H1 (cell line): ENCODE measurements at regions not wholly inside any gene's neighbourhood (a gene's known extent, or its start where the extent isn't known, plus 50 kb on each side); places are given as distances from the start of the nearest gene placed in this dataset.

ENCODE experiments used
- CTCF ChIA-PET: fragments of 300-600 bp; sonication (Branson Sonifier 250); formaldehyde crosslinking; loops from one replicate; lab custom pipeline; 2021; ENCODE audit not compliant: partially characterized antibody; lab: Charles Lee
- POLR2A ChIA-PET: fragments of 300-600 bp; sonication (Branson Sonifier 250); formaldehyde crosslinking; loops from one replicate; lab custom pipeline; 2021; ENCODE audit warnings: inconsistent platforms; ENCODE audit not compliant: partially characterized antibody; lab: Charles Lee
- DNase-seq, 2 experiments: peaks; one replicate each; pipeline versions ENCODE4 v3.0.0 to v3.0.0-alpha.2; 2010 to 2022; ENCODE audit warnings: low spot score in 2 of 2, low read depth in 1 of 2, mixed read lengths in 1 of 2
- FAIRE-seq: peaks from 2 replicates; lab custom pipeline; 2011; peaks lifted over from hg19 to GRCh38; lab: Jason Lieb, UNC
- H2AFZ ChIP-seq: 2 replicates; pipeline ENCODE4 v1.8.1; 2012; ENCODE audit warnings: low read length, inconsistent platforms
- H2AK5ac ChIP-seq: 2 replicates; pipeline ENCODE4 v1.6.1; 2013; ENCODE audit warnings: low read depth, low read length
- H2BK120ac ChIP-seq: replicated peaks from 2 replicates; pipeline ENCODE3; 2013; ENCODE audit warnings: low read depth, low read length, inconsistent platforms
- H2BK12ac ChIP-seq: 2 replicates; pipeline ENCODE4 v1.6.1; 2013; ENCODE audit warnings: low read depth, low read length
- H2BK15ac ChIP-seq: 2 replicates; pipeline ENCODE4 v1.6.1; 2013; ENCODE audit warnings: low read length
- H2BK20ac ChIP-seq: 2 replicates; pipeline ENCODE4 v1.6.1; 2013; ENCODE audit warnings: low read length
- H2BK5ac ChIP-seq: 2 replicates; pipeline ENCODE4 v1.6.1; 2013; ENCODE audit warnings: low read depth, low read length
- H3K14ac ChIP-seq: 2 replicates; pipeline ENCODE4 v1.6.1; 2013; ENCODE audit warnings: inconsistent platforms; ENCODE audit not compliant: insufficient read length
- H3K18ac ChIP-seq: 2 replicates; pipeline ENCODE4 v1.6.1; 2013; ENCODE audit warnings: low read length; ENCODE audit errors: extremely low read depth
- H3K23ac ChIP-seq: 2 replicates; pipeline ENCODE4 v1.6.1; 2013; ENCODE audit warnings: inconsistent platforms; ENCODE audit not compliant: insufficient read length
- H3K23me2 ChIP-seq: 2 replicates; pipeline ENCODE4 v1.6.1; 2013; ENCODE audit warnings: low read depth, low read length
- H3K27ac ChIP-seq: 2 replicates; pipeline ENCODE4 v1.6.1; 2011; ENCODE audit warnings: low read depth, low read length, inconsistent platforms
- H3K27me3 ChIP-seq, 4 experiments: replicated peaks in 1 of 4; 1 replicate in 1 of 4; 2 replicates in 3 of 4; pipeline versions ENCODE4 v1.6.1 to v1.8.1; 2011 to 2013; ENCODE audit warnings: low read length in 3 of 4, mild to moderate bottlenecking in 3 of 4, inconsistent platforms in 2 of 4, mixed read lengths in 2 of 4, moderate library complexity in 1 of 4; ENCODE audit not compliant: control insufficient read depth in 3 of 4, insufficient read depth in 3 of 4; ENCODE audit errors: extremely low read depth in 1 of 4
- H3K36me3 ChIP-seq, 4 experiments: 2 replicates each; pipeline versions ENCODE4 v1.6.1 to v1.8.1; 2011 to 2013; ENCODE audit warnings: mild to moderate bottlenecking in 4 of 4, low read length in 3 of 4, moderate library complexity in 2 of 4, control low read depth in 1 of 4, inconsistent platforms in 1 of 4; ENCODE audit not compliant: insufficient read depth in 4 of 4, control insufficient read depth in 2 of 4
- H3K4ac ChIP-seq: replicated peaks from 2 replicates; pipeline ENCODE3; 2013; ENCODE audit warnings: low read length, low read depth, mixed read lengths, inconsistent platforms; ENCODE audit not compliant: insufficient read length
- H3K4me1 ChIP-seq, 4 experiments: replicated peaks in 1 of 4; 1 replicate in 1 of 4; 2 replicates in 3 of 4; pipeline versions ENCODE4 v1.6.1 to v1.8.1; 2011 to 2013; ENCODE audit warnings: low read length in 3 of 4, inconsistent platforms in 2 of 4, mixed read lengths in 1 of 4; ENCODE audit not compliant: insufficient read depth in 4 of 4, control insufficient read depth in 3 of 4
- H3K4me2 ChIP-seq, 2 experiments: 2 replicates each; pipeline versions ENCODE4 v1.6.1 to v1.8.1; 2011 to 2013; ENCODE audit warnings: low read depth in 2 of 2, low read length in 2 of 2, control low read depth in 1 of 2, inconsistent platforms in 1 of 2, mild to moderate bottlenecking in 1 of 2; ENCODE audit not compliant: insufficient read depth in 1 of 2
- H3K4me3 ChIP-seq, 4 experiments: fragments of 200-600, 300-600 bp in 1 of 4; sonication (generic), shearing (Covaris generic), sonication (Bioruptor Twin) in 1 of 4; 2 replicates each; pipeline versions ENCODE4 v1.5.1 to v1.8.1; 2011 to 2016; ENCODE audit warnings: low read length in 4 of 4, low read depth in 3 of 4, control low read depth in 2 of 4, inconsistent platforms in 2 of 4, mild to moderate bottlenecking in 2 of 4, mixed read lengths in 1 of 4, moderate library complexity in 1 of 4; ENCODE audit not compliant: insufficient read depth in 2 of 4; ENCODE audit errors: extremely low read depth in 1 of 4
- H3K56ac ChIP-seq: replicated peaks from 2 replicates; pipeline ENCODE3; 2013; ENCODE audit warnings: low read depth, mild to moderate bottlenecking, mixed read lengths, low read length, inconsistent platforms; ENCODE audit not compliant: insufficient read length
- H3K79me1 ChIP-seq: 2 replicates; pipeline ENCODE4 v1.6.1; 2013; ENCODE audit warnings: low read depth, low read length, control low read depth
- H3K79me2 ChIP-seq, 2 experiments: 2 replicates each; pipeline versions ENCODE4 v1.6.1 to v1.8.1; 2012 to 2013; ENCODE audit warnings: low read length in 2 of 2, mild to moderate bottlenecking in 2 of 2, inconsistent platforms in 1 of 2; ENCODE audit not compliant: insufficient read depth in 2 of 2, control insufficient read depth in 1 of 2
- H3K9ac ChIP-seq, 4 experiments: replicated peaks in 1 of 4; 1 replicate in 1 of 4; 2 replicates in 3 of 4; pipeline versions ENCODE4 v1.6.1 to v1.8.1; 2011 to 2013; ENCODE audit warnings: low read depth in 3 of 4, low read length in 3 of 4, control low read depth in 2 of 4, mild to moderate bottlenecking in 2 of 4, moderate library complexity in 2 of 4, inconsistent platforms in 1 of 4; ENCODE audit errors: extremely low read depth in 1 of 4
- H3K9me3 ChIP-seq, 2 experiments: 2 replicates each; pipeline versions ENCODE4 v1.6.1 to v1.8.1; 2012 to 2013; ENCODE audit warnings: mild to moderate bottlenecking in 2 of 2, moderate library complexity in 2 of 2, control low read depth in 1 of 2, inconsistent platforms in 1 of 2, low read depth in 1 of 2, low read length in 1 of 2, mixed read lengths in 1 of 2; ENCODE audit not compliant: insufficient read depth in 2 of 2
- H4K20me1 ChIP-seq, 2 experiments: replicated peaks in 1 of 2; 2 replicates each; pipeline versions ENCODE3 to v1.8.1; 2011 to 2013; ENCODE audit warnings: inconsistent platforms in 2 of 2, low read length in 2 of 2, mild to moderate bottlenecking in 1 of 2; ENCODE audit not compliant: insufficient read depth in 2 of 2, control insufficient read depth in 1 of 2
- H4K5ac ChIP-seq: 2 replicates; pipeline ENCODE4 v1.6.1; 2013; ENCODE audit warnings: low read length, low read depth, mixed read lengths, inconsistent platforms; ENCODE audit not compliant: insufficient read length
- H4K8ac ChIP-seq: 2 replicates; pipeline ENCODE4 v1.8.0; 2013; ENCODE audit warnings: mild to moderate bottlenecking, moderate library complexity, low read length, inconsistent platforms; ENCODE audit not compliant: insufficient read depth; ENCODE audit errors: extremely low read depth
- H4K91ac ChIP-seq: replicated peaks from 2 replicates; pipeline ENCODE3; 2013; ENCODE audit warnings: low read length, mixed read lengths, inconsistent platforms; ENCODE audit not compliant: insufficient read length
- CBX8 ChIP-seq: fragments of 300-800, 300-1000 bp; sonication (generic); IDR thresholded peaks from 2 replicates; pipeline ENCODE4 v1.7.1; 2016; ENCODE audit warnings: low read depth, low read length, borderline replicate concordance
- CREB1 ChIP-seq: IDR thresholded peaks from 2 replicates; pipeline ENCODE4 v1.6.1; 2012; ENCODE audit warnings: inconsistent platforms
- CTCF ChIP-seq, 3 experiments: IDR thresholded peaks; 1 replicate in 2 of 3; 2 replicates in 1 of 3; pipeline versions ENCODE4 v1.5.1 to v1.6.1; 2011; ENCODE audit warnings: low read length in 3 of 3, mild to moderate bottlenecking in 3 of 3, inconsistent platforms in 2 of 3, low read depth in 1 of 3, moderate library complexity in 1 of 3; ENCODE audit not compliant: insufficient read depth in 1 of 3; ENCODE audit errors: control extremely low read depth in 1 of 3
- GABPA ChIP-seq: IDR thresholded peaks from 2 replicates; pipeline ENCODE4 v1.6.1; 2011; ENCODE audit warnings: mild to moderate bottlenecking, low read length, moderate library complexity, borderline replicate concordance; ENCODE audit not compliant: insufficient read depth
- KDM5A ChIP-seq: fragments of 200-600 bp; IDR thresholded peaks from 2 replicates; pipeline ENCODE4 v1.7.1; 2012; ENCODE audit warnings: mild to moderate bottlenecking, low read length, inconsistent platforms, mixed read lengths
- MAFK ChIP-seq: IDR thresholded peaks from 2 replicates; pipeline ENCODE4 v1.6.1; 2012; ENCODE audit warnings: low read depth, mild to moderate bottlenecking, improper control_type of control experiment, low read length
- TCF12 ChIP-seq: IDR thresholded peaks from 2 replicates; pipeline ENCODE4 v1.6.1; 2011; ENCODE audit warnings: low read depth, mild to moderate bottlenecking, low read length
- YY1 ChIP-seq: IDR thresholded peaks from 2 replicates; pipeline ENCODE4 v1.6.1; 2011; ENCODE audit warnings: low read depth, mild to moderate bottlenecking, low read length
- WGBS, 2 experiments: shearing (Covaris generic) in 1 of 2; methylation state at CpG; one replicate each; pipeline versions ENCODE4 v1.1.6 to v1.1.7; 2013 to 2015; ENCODE audit warnings: low lambda C conversion rate in 2 of 2, mixed read lengths in 2 of 2, inconsistent platforms in 1 of 2, low coverage in 1 of 2, missing lambda C conversion rate in 1 of 2; ENCODE audit not compliant: insufficient replicate concordance in 2 of 2, insufficient coverage in 1 of 2, insufficient read length in 1 of 2; ENCODE audit errors: extremely low coverage in 1 of 2, missing lambda C conversion rate in 1 of 2; 5-methylcytosine and 5-hydroxymethylcytosine counted together

- no peak overlapping the region for H3K18ac ChIP-seq
- no peaks in the 10 kb centered on the region for H3K9me3 ChIP-seq
- POLR2A ChIA-PET, result no interaction called here
- H3K79me1 ChIP-seq, result no peaks in the 10 kb centered on the region
- no peak overlapping the region for H2BK120ac ChIP-seq
- H3K9ac ChIP-seq, result no peak overlapping the region
- no peak overlapping the region; the same call in 1 of the 2 replicates for H2AFZ ChIP-seq
- no peak overlapping the region for H4K91ac ChIP-seq
- H2AK5ac ChIP-seq, result no peak overlapping the region; the same call in 1 of the 2 replicates
- WGBS, 2 experiments, result 82% methylated on average over 2 of the region's 2 CpGs; no CpG with 5 or more reads in 1 of the 2 experiments
- H3K4me2 ChIP-seq, result no peak overlapping the region
- no peak overlapping the region for H3K14ac ChIP-seq
- H3K79me2 ChIP-seq, result no peaks in the 10 kb centered on the region
- no peak overlapping the region for H4K5ac ChIP-seq
- H3K27ac ChIP-seq, result no peak overlapping the region
- no peaks in the 10 kb centered on the region for H3K27me3 ChIP-seq
- H2BK20ac ChIP-seq, result no peak overlapping the region
- no peaks in the 10 kb centered on the region for H4K20me1 ChIP-seq
- no peak overlapping the region for H2BK15ac ChIP-seq
- H3K23ac ChIP-seq, result no peak overlapping the region
- no peaks in the 10 kb centered on the region for H3K36me3 ChIP-seq
- no peaks in the 10 kb centered on the region for H3K4me1 ChIP-seq
- H4K8ac ChIP-seq, result no peak overlapping the region
- no peak for FAIRE-seq
- CTCF ChIA-PET, result interaction anchor here (0.7 to 1.0 kb wide), 2 partner anchors 250 to 417 kb away, joined by 3 read pairs; no protein-coding TSS in a partner anchor
- H3K4me3 ChIP-seq, result no peak overlapping the region
- H3K56ac ChIP-seq, result no peak overlapping the region
- H3K23me2 ChIP-seq, result no peaks in the 10 kb centered on the region
- no peak overlapping the region for H2BK12ac ChIP-seq
- no peak overlapping the region for H2BK5ac ChIP-seq
- no peak for DNase-seq
- no peak overlapping the region for H3K4ac ChIP-seq
- no peak for TF ChIP-seq YY1
- TF ChIP-seq GABPA, result no peak
- no peak for TF ChIP-seq MAFK
- TF ChIP-seq KDM5A, result no peak
- no peak for TF ChIP-seq CREB1
- TF ChIP-seq CTCF (IDR thresholded peaks at IDR 0.05; ENCODE audit: control extremely low read depth in 1 of 3, insufficient read depth in 1 of 3, low read depth in 1 of 3, low read length in 3 of 3), result no peak
- no peak for TF ChIP-seq TCF12
- no peak for TF ChIP-seq CBX8
These were observed 273.7 kb upstream of the KLHL29 start for GRCh38 chr2:23111263-23111662.
